PFSK-1 (cell line): ENCODE measurements at regions not wholly inside any gene's neighbourhood (a gene's known extent, or its start where the extent isn't known, plus 50 kb on each side); places are given as distances from the start of the nearest gene placed in this dataset.

Experiments used
- FOXP2 ChIP-seq: optimal IDR thresholded peaks from 2 replicates; pipeline ENCODE3; 2011; ENCODE audit warnings: borderline replicate concordance, control low read depth, inconsistent platforms; ENCODE audit not compliant: insufficient read depth; ENCODE audit errors: extremely low read length, extremely low read depth
- POLR2AphosphoS5 ChIP-seq: IDR thresholded peaks from 2 replicates; pipeline ENCODE4 v1.6.1; 2012; ENCODE audit warnings: low read depth, mild to moderate bottlenecking, control low read depth, low read length, moderate library complexity
- SIN3A ChIP-seq: IDR thresholded peaks from 2 replicates; pipeline ENCODE4 v1.6.1; 2012; ENCODE audit warnings: mild to moderate bottlenecking, low read length, moderate library complexity, borderline replicate concordance; ENCODE audit not compliant: insufficient read depth
- TAF1 ChIP-seq: IDR thresholded peaks from 2 replicates; pipeline ENCODE4 v1.6.1; 2012; ENCODE audit warnings: low read length, control low read depth, borderline replicate concordance; ENCODE audit not compliant: insufficient read depth
- TF ChIP-seq, protein P1 (sequence below), 2 experiments: IDR thresholded peaks; 2 replicates each; pipeline versions ENCODE4 v1.6.1 to v1.8.0; 2011 to 2012; ENCODE audit warnings: low read depth in 2 of 2, low read length in 2 of 2, control low read depth in 1 of 2, inconsistent platforms in 1 of 2, mild to moderate bottlenecking in 1 of 2, moderate library complexity in 1 of 2; ENCODE audit not compliant: insufficient read depth in 1 of 2

DNA sequence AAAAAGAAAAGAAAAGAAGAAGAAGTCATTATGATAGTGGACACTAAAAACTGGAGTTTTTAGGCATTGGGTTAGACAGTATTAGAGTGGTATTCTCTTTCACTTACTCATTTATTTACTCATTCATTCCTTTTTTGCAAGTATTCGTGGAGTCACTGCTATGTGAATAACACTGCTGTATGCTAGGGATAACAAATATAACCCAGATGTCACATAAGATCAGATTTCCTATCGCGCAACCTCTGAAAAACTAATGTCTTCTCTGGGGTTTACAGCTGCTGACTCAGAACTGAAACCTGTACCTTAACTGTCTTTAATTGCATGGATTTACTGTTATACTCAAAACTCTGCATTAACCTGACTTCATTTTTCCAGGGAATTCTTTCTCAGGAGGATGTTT lies 353.7 kb downstream of the LRIG3 start:
- no peak for TF ChIP-seq POLR2AphosphoS5
- TF ChIP-seq, protein P1, sequence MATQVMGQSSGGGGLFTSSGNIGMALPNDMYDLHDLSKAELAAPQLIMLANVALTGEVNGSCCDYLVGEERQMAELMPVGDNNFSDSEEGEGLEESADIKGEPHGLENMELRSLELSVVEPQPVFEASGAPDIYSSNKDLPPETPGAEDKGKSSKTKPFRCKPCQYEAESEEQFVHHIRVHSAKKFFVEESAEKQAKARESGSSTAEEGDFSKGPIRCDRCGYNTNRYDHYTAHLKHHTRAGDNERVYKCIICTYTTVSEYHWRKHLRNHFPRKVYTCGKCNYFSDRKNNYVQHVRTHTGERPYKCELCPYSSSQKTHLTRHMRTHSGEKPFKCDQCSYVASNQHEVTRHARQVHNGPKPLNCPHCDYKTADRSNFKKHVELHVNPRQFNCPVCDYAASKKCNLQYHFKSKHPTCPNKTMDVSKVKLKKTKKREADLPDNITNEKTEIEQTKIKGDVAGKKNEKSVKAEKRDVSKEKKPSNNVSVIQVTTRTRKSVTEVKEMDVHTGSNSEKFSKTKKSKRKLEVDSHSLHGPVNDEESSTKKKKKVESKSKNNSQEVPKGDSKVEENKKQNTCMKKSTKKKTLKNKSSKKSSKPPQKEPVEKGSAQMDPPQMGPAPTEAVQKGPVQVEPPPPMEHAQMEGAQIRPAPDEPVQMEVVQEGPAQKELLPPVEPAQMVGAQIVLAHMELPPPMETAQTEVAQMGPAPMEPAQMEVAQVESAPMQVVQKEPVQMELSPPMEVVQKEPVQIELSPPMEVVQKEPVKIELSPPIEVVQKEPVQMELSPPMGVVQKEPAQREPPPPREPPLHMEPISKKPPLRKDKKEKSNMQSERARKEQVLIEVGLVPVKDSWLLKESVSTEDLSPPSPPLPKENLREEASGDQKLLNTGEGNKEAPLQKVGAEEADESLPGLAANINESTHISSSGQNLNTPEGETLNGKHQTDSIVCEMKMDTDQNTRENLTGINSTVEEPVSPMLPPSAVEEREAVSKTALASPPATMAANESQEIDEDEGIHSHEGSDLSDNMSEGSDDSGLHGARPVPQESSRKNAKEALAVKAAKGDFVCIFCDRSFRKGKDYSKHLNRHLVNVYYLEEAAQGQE (IDR thresholded peaks at IDR 0.05; ENCODE audit: insufficient read depth in 1 of 2, low read depth in 2 of 2, low read length in 2 of 2), result no peak
- no peak for TF ChIP-seq TAF1
- TF ChIP-seq SIN3A, result no peak
- TF ChIP-seq FOXP2, result no peak

DNA sequence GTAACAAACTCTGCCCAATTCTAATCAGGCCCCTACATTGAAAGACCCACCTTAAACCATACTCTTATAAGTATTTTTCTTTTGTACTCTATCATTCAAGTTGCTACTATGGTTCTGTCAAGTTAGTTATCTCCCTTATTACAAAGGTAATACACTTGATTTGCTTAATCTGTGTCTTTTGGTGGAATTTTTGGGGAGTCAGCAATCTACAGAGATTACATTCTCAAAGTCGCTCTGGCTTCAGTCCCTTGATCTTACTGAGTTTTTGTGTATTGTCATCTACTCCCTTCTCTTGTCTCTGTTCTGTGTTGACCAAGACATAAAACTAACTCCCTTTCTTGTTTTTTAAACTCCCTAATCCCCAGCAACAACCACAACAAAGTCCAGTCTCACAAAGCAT lies 353.1 kb downstream of the LRIG3 start:
- TF ChIP-seq SIN3A (no peak), TAF1 (no peak), POLR2AphosphoS5 (no peak), FOXP2 (no peak)
- TF ChIP-seq, protein P1 (IDR thresholded peaks at IDR 0.05; ENCODE audit: insufficient read depth in 1 of 2, low read depth in 2 of 2, low read length in 2 of 2), result no peak

- TF ChIP-seq TAF1 (no peak), FOXP2 (no peak), POLR2AphosphoS5 (no peak), SIN3A (no peak)
- TF ChIP-seq, protein P1 (IDR thresholded peaks at IDR 0.05; ENCODE audit: insufficient read depth in 1 of 2, low read depth in 2 of 2, low read length in 2 of 2), result no peak
Measured at GRCh38 chr12:58570411-58570810, 349.9 kb downstream of the LRIG3 start.

GRCh38 chr12:58575256-58575655 lies 345.0 kb downstream of the LRIG3 start:
- TF ChIP-seq TAF1 (no peak), FOXP2 (no peak), POLR2AphosphoS5 (no peak), SIN3A (no peak)
- TF ChIP-seq, protein P1 (IDR thresholded peaks at IDR 0.05; ENCODE audit: insufficient read depth in 1 of 2, low read depth in 2 of 2, low read length in 2 of 2), result no peak

- TF ChIP-seq SIN3A (no peak), POLR2AphosphoS5 (no peak), TAF1 (no peak), FOXP2 (no peak)
- TF ChIP-seq, protein P1 (IDR thresholded peaks at IDR 0.05; ENCODE audit: insufficient read depth in 1 of 2, low read depth in 2 of 2, low read length in 2 of 2), result no peak
Measured at GRCh38 chr12:58576081-58576480, 344.2 kb downstream of the LRIG3 start.
